ENCODE measurements at regions not wholly inside any gene's neighbourhood (a gene's known extent, or its start where the extent isn't known, plus 50 kb on each side); places are given as distances from the start of the nearest gene placed in this dataset.

GRCh38 chr12:20132818-20133217, 235.5 kb upstream of the PDE3A start:
- no peak overlapping the region for H3K9ac ChIP-seq (ENCODE audit: low read depth, low read length, poor library complexity, severe bottlenecking)
- H4K20me1 ChIP-seq (ENCODE audit: insufficient read depth, low read length, poor library complexity, severe bottlenecking): no peaks in the 10 kb centered on the region
- no peaks in the 10 kb centered on the region for H3K9me2 ChIP-seq (replicated peaks; ENCODE audit: low read depth, low read length)
- H3K4me3 ChIP-seq (ENCODE audit: low read length, poor library complexity, severe bottlenecking): no peak overlapping the region
- no peak overlapping the region for H2AFZ ChIP-seq (ENCODE audit: low read length)
- H3K4me1 ChIP-seq (ENCODE audit: insufficient read depth, low read length, poor library complexity, severe bottlenecking): peaks cover 11% of the 10 kb centered on the region
- TF ChIP-seq EZH2phosphoT487 (IDR thresholded peaks at IDR 0.05; ENCODE audit: borderline replicate concordance): no peak
- TF ChIP-seq CTCF (conservative IDR thresholded peaks at IDR 0.05; ENCODE audit: low read length): no peak
- H3K79me2 ChIP-seq (ENCODE audit: insufficient read depth, low read length): no peaks in the 10 kb centered on the region
- H3F3A ChIP-seq (ENCODE audit: low read depth): no peaks in the 10 kb centered on the region
- no peak overlapping the region for H3K4me2 ChIP-seq (ENCODE audit: low read depth, low read length, poor library complexity, severe bottlenecking)
- no peaks in the 10 kb centered on the region for H3K27me3 ChIP-seq (ENCODE audit: insufficient read depth, low read length, poor library complexity, severe bottlenecking)
- H3K36me3 ChIP-seq (ENCODE audit: insufficient read depth, low read length): no peaks in the 10 kb centered on the region
- no peaks in the 10 kb centered on the region for H3K9me3 ChIP-seq (ENCODE audit: insufficient read depth, low read depth, low read length)

GRCh38 chr12:20134652-20135051, 233.7 kb upstream of the PDE3A start:
- Histone ChIP-seq H3K9ac (ENCODE audit: low read depth, low read length, poor library complexity, severe bottlenecking) (no peak overlapping the region), H4K20me1 (ENCODE audit: insufficient read depth, low read length, poor library complexity, severe bottlenecking) (no peaks in the 10 kb centered on the region), H3K4me2 (ENCODE audit: low read depth, low read length, poor library complexity, severe bottlenecking) (no peak overlapping the region), H3K4me1 (ENCODE audit: insufficient read depth, low read length, poor library complexity, severe bottlenecking) (peaks cover 2% of the 10 kb centered on the region), H3K4me3 (ENCODE audit: low read length, poor library complexity, severe bottlenecking) (no peak overlapping the region), H3F3A (ENCODE audit: low read depth) (no peaks in the 10 kb centered on the region), H3K79me2 (ENCODE audit: insufficient read depth, low read length) (no peaks in the 10 kb centered on the region), H3K9me2 (replicated peaks; ENCODE audit: low read depth, low read length) (no peaks in the 10 kb centered on the region), H3K36me3 (ENCODE audit: insufficient read depth, low read length) (no peaks in the 10 kb centered on the region), H2AFZ (ENCODE audit: low read length) (no peak overlapping the region), H3K9me3 (ENCODE audit: insufficient read depth, low read depth, low read length) (no peaks in the 10 kb centered on the region), H3K27me3 (ENCODE audit: insufficient read depth, low read length, poor library complexity, severe bottlenecking) (no peaks in the 10 kb centered on the region)
- TF ChIP-seq CTCF (conservative IDR thresholded peaks at IDR 0.05; ENCODE audit: low read length): no peak
- TF ChIP-seq EZH2phosphoT487 (IDR thresholded peaks at IDR 0.05; ENCODE audit: borderline replicate concordance): no peak

GRCh38 chr12:20140751-20141150, 227.6 kb upstream of the PDE3A start:
- Histone ChIP-seq H2AFZ (ENCODE audit: low read length) (no peak overlapping the region), H3K27me3 (ENCODE audit: insufficient read depth, low read length, poor library complexity, severe bottlenecking) (no peaks in the 10 kb centered on the region), H3K9me2 (replicated peaks; ENCODE audit: low read depth, low read length) (no peaks in the 10 kb centered on the region), H3K4me2 (ENCODE audit: low read depth, low read length, poor library complexity, severe bottlenecking) (no peak overlapping the region), H3K36me3 (ENCODE audit: insufficient read depth, low read length) (no peaks in the 10 kb centered on the region), H3K9me3 (ENCODE audit: insufficient read depth, low read depth, low read length) (no peaks in the 10 kb centered on the region), H3K4me3 (ENCODE audit: low read length, poor library complexity, severe bottlenecking) (no peak overlapping the region), H3K4me1 (ENCODE audit: insufficient read depth, low read length, poor library complexity, severe bottlenecking) (no peaks in the 10 kb centered on the region), H3K9ac (ENCODE audit: low read depth, low read length, poor library complexity, severe bottlenecking) (no peak overlapping the region), H3K79me2 (ENCODE audit: insufficient read depth, low read length) (no peaks in the 10 kb centered on the region), H3F3A (ENCODE audit: low read depth) (no peaks in the 10 kb centered on the region), H4K20me1 (ENCODE audit: insufficient read depth, low read length, poor library complexity, severe bottlenecking) (no peaks in the 10 kb centered on the region)
- TF ChIP-seq EZH2phosphoT487 (IDR thresholded peaks at IDR 0.05; ENCODE audit: borderline replicate concordance) (no peak), CTCF (conservative IDR thresholded peaks at IDR 0.05; ENCODE audit: low read length) (no peak)
